ENCODE measurements at regions not wholly inside any gene's neighbourhood (a gene's known extent, or its start where the extent isn't known, plus 50 kb on each side); places are given as distances from the start of the nearest gene placed in this dataset.

- TF ChIP-seq CTCF (conservative IDR thresholded peaks at IDR 0.05 in 1 of 2, IDR thresholded peaks at IDR 0.05 in 1 of 2; ENCODE audit: extremely low read depth in 1 of 2, insufficient read depth in 1 of 2, low read depth in 1 of 2, low read length in 2 of 2), result no peak
- TF ChIP-seq EZH2 (IDR thresholded peaks at IDR 0.05; ENCODE audit: borderline replicate concordance, low read length), result no peak
Measured at GRCh38 chr12:126290456-126290855, 1225.2 kb downstream of the AACS start.

All from mammary epithelial cell (primary cell).